ENCODE measurements at regions not wholly inside any gene's neighbourhood (a gene's known extent, or its start where the extent isn't known, plus 50 kb on each side); places are given as distances from the start of the nearest gene placed in this dataset.

DNA sequence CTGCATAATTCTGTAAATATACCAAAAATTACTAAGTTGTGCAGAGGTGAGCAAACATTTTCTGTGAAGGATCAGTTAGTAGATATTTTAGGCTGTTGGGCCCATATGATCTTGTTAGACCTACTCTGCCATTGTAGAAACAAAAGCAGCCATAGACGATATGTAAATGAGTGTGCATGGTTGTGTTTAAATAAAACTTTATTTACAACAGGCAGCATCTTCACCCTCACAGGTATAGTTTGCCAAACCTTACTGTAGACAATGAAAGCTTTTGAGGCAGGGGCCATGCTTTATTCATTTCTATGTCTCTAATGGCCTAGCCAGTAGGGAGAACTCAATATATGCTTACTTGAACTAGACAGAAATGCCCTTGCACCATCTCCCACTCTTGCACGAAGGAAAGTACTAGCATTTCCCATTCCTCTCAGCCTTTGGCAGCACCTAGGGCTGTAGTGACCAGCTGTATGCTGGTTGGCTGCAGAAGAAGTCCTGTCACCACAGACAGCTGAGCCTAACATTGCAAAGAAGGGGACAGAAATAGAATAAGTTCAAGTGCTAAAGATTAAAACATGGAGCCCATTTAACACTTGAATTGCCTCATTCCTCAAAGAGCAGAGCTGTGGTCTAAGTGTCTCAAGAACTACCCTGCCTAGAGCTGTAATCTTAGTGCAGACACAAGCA is 305.1 kb upstream of the MGAT5 start:
- no peak for DNase-seq

DNA sequence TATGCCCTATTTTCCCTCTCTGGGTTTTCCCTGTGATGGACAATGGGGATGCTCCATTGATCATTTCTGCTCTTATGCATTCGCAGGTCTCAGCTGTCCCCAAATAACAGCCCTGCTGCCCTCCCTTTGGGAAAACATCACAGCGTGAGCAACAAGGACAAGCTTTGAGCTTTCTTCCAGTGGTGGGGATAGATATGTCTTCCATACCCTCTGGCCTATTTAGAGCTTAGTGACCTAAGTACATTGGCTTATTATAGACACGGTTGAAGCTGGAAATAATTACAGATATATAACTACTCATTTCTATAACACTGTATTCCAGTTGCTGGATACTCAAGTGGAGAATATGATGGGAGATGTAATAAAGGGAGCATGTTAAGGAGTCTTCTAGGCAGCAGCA is 304.3 kb upstream of the MGAT5 start:
- DNase-seq: no peak

DNA sequence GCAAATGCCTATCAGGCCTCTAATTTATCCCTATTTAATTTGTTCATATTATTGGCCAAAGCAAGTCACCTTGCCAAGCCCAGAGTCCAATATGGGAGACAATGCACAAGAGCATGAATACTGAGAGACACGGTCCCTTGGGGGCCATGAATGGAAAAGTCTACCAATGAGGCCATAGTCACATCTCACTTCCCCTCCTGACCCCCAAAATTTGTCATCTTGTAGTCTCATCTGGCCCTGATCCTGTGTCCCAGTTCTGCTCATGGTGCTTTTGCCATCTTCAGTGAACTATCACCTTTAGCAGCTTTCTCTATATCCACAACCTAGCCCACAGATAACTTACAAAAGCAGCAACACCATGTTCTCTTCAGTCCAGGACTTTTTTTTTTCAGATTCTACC is 302.7 kb upstream of the MGAT5 start:
- DNase-seq: no peak

DNA sequence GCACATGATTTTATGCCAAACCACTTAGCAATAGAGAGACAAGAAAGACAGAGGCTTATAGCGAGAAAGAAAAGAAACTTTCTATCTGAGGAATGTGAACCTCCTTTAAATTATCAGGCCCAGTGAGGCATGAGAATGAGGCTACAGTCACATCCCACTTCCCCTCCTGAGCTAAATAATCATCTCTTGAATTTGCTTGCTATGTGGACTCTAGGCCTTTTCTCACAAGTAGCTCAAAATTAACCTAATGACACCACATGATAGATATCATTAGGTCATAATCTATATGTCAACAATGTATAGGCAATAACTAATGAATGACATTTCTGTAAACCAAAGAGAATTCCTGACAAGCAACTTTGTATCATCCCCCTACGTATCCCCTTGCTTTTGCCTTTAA is 301.5 kb upstream of the MGAT5 start:
- no peak for DNase-seq

DNA sequence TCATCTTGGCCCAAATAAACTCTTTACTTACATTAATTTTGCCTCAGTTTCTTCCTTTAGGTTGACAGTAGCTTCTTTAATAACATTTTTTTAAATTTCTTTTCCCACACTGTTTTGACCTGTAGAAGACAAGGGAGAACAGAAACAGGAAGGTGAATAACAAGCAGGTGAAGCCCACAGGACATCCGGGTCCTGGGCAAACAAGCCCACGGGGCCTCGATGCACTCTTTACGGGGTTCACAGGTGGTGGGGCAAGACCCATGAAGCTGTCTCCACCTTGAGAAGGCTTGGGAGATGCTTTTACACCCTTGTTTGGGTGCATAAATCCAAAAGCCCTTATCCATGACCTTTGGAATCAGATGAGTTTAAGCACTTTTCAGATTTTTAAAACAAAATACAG is 301.0 kb upstream of the MGAT5 start:
- no peak for DNase-seq

DNA sequence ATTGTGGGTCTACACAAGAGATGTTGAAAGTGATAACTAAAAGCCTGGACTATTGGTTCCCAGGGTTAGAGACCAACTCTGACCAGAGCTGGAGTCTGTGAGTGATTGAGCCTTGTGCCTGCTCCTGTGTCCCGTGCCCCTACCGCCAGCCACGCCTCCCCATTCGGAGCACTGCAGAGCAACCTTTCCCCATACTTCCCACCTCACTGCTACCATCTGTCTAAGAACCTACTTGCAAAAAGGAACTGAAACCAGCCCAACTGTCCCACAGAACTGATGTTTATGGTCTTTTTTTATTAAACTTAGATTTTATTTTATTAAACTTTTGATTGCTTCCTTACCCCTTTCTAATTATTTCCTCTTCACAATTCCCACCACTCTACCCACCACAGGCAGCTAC is 300.3 kb upstream of the MGAT5 start:
- no peak for DNase-seq

DNA sequence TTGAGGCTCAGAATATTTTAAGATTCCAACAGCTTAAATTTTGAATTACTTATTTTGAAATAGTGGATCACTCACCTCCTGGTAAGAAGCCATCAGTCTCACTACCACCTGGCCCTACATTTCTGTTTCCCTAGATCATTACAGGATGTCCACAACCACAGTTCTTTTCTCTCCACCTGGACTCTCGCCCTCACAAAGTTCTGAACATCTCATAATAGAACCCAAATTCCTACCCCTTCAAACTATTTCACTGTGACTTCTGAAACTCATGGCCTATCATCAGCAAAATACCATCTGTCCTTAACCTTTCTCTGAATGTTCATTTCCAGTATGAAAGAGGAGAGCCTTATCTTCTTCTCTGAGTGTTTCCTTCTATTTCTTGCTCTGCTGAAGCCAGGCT is 299.2 kb upstream of the MGAT5 start:
- DNase-seq: no peak

DNA sequence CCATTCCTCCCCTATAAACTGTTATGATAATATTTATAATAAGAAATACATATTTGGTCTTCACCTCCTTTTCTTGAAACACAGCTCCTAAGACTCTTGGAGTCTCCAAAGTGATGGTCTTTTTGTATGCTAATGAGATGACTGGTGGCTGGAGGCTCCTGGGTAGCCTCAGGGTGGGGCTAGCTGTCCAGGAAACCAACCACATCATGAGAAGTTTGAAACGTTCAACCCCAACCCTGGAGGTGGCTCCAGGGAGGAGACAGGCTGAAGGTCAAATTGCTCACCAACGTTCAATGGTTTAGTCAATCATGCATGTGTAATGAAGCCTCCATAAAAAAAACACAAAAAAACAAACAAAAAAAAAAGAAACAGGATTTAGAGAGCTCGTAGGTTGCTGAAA is 298.7 kb upstream of the MGAT5 start:
- DNase-seq: no peak

DNA sequence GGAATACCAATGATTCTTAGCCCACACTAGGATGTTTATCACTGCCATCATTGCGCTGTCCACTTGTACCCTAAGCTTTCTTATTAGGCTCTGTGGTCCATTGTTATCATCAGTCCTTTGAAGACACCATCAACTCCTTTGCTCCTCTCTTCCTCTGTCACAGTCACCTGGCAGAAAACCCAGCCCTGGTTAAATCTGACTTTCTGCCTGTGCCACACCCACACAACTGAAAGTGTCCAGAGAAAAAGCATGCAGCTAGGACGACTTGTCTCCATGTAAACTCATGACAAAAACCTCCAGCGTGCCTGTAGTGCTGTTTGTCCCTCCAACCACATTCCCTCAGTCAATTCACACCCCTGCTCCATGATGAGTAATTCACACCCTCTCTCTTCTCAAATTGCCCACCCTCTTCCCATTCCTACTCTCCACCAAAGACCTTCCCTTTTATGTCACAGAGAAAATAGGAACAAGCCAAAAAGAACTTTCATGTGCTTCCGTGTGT is 297.4 kb upstream of the MGAT5 start:
- no peak for DNase-seq

DNA sequence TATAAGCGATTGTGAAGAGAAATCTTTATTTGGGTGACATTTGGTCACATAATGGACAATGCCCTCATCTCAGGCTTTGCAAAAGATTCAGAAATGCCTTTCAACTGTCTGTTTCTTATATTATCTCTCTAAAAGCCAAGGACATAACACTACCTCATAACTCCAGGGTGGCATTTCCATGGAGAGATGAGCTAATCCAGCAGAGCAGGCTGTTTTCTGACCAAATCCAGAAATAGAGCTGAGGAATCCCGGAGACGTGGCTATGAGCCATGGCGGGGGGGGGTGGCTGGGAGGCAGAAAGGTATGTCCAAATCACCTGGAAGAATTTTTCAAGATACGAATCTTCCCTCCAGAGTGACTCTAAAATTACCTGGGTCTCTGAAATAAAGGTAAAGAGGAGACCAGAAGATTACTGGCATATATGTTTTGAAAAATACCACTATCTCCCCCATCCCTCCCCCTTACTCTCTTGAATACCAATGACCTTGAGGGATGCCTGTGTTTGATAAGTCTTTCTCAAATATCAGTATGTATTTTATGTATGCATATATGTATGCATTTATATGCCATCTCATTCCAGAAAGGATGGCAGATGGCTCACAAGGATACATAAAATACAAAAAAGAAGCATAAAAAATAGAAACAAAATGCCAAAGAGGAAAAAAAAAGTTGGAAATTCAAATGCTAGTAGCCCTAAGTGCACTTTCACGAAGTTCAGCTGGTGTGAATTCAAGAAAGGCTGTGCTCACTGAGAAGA is 296.0 kb upstream of the MGAT5 start:
- no peak for DNase-seq

DNA sequence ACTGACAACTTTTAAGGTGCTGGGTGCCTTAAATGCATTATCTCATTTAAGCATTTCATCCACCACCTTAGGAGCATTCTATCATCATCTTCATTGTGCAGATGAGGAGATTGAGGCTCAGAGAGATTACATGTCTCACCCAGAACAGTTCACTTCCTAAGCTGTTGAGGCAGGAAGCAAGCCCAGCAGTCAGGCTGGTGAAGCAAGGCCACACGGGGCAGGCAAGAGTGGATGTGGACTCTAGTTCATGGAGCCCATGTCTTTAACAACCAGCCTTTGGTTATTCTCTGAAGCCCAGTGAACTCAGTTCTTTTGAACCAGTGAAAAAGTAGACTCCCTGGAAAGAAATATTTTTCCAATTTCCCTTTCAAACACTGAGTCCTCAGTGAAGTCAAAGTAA is 294.8 kb upstream of the MGAT5 start:
- DNase-seq: no peak

DNA sequence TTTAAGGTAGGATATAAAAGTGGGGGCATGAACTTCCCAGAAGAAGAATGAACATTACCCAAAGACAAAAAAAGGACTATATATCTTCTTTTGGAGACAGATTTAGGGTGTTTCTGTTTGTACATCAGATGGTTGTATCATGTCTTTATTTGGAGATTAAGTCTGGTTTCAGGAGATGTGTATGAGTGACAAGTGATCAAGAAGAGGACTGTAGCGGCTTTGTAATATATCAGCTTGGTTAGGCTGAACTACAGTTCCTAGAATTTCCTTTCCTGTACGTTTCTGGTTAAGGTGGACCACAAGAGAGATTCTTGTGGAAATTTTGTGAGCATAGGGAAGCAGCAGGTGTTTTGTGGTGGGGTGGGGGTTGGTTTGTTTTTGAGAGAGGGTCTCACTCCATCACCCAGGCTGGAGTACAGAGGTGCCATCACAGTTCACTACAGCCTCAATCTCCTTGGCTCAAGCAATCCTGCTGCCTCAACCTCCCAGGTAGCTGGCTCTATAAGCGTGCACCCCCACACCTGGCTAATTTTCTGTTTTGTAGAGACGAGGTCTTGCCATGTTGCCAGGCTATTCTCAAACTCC is 287.1 kb upstream of the MGAT5 start:
- DNase-seq: no peak

DNA sequence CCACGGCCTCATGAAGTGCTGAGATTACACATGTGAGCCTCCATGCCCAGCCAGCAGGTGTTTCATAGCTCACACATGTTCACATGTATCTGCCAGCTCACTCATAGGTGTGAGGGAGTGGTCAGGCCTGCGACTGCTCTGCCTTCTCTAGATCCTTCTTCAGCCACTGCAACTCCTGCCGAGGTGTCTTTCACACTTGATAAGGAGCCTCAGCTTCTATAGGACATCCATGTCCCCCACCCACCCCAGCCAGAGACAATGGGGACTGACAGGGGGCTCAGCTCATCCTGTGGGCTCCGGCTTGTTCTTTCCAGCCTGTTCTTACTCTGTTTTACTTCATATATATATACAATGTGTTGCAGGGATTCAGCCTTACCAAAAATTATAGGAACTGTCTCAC is 286.5 kb upstream of the MGAT5 start:
- DNase-seq: no peak

DNA sequence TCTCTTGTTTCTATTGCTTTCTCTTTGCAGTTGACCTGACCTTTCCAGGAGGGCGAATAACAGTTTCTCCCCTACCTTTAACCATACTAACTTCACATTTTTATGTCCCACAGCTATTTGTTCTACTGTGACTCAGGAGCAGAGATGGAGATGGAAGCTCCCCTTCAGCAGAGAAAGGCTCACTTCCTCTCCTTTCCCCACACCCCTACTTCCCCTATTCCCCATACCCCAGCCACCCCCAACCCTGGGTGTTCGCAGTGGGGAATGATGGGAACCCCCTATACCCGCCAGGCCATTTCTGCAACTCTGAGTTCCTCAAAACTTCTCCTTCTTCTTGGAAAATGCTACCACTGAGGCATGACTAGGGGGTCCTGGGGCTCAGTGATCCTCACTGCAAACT is 285.4 kb upstream of the MGAT5 start:
- DNase-seq: no peak

DNA sequence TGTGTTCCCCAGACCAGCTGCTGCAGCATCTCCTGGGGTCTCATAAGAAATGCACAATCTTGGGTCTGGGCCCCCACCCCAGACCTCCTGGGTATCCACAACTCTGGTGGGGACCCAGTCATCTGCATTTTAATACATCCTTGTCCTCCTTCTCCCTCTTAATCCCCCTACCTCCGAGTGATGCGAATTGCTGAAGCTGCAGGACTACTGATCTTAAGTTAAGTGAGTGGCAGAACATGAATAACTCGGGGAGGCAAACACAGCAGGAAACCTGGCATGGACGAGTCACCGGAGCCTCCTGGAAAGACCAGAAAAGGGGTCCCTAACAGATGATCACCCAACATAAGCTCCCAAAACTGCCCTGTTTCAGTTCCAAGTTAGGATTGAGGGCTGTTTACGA is 283.2 kb upstream of the MGAT5 start:
- no peak for DNase-seq

DNA sequence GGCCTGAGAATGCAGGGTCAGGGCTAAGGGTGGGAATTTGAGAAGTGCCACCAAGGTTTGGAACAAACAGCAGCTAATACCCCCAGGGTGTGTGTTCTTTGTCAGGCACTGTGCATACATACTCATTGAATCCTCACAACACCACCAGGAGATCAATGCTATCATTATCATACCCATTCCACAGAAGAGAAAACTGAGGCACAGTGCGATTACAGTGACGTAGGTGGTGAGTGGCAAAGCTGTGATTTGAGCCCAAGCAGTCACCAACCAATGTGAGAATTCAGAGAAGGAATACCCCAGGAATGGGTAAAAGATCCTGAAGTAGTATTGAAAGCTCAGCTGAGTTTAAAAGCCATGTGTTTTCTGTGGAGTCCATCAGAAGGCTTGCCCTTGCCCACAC is 281.6 kb upstream of the MGAT5 start:
- DNase-seq: no peak

DNA sequence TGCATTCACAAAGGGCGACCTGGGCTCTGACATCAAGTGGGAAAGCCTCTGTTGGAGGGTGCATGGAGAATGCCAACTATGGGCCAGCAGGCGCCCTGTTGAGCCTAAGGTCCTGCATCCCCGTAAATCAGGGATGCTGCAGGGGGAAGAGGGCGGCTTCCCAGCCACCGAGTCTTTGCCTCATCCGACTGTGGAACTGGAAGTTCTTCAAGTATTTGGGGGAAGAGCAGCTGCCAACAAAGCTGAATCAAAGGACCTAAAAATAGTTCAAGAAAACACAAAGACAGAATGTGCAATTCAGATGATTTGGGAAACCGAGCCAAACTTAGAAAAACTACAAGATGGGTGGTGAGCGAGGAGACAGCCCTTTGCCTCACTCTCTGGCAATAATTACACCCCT is 281.1 kb upstream of the MGAT5 start:
- no peak for DNase-seq

DNA sequence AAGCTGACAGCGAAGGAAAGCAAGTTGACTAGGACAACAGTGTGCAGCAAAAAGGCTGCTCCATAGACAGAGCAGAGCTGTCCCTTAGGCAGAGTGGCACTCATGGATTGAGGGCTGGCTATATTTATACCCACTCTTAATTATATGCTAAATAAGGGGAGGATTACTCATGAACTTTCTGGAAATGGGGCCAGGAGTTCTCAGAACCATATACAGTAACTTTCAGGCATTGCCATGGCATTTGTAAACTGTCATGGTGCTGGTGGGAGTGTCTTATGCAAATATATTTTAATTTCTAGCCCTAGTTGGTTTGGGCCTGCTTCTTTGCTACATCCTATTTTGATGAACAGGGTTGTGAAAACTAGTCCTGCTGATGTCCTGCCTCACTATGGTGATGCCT is 279.5 kb upstream of the MGAT5 start:
- DNase-seq: no peak

DNA sequence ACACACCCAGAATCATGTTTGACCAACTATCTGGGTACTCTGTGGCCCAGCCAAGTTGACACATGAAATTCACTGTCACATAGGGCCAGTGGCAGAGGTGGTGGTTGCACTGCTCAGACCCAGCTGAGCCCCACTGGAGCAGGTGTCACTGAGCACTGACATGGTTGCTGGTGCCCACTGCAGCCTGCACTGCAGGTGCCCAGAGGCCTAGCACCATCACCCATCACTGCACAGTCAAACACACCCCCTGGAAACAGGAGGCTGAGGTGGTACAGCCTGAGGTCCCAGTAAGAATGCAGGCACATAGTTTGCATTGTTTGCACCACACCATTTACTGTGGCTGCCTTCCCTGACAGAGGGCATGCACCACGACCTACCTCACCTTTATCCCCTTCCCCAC is 278.7 kb upstream of the MGAT5 start:
- DNase-seq: no peak

DNA sequence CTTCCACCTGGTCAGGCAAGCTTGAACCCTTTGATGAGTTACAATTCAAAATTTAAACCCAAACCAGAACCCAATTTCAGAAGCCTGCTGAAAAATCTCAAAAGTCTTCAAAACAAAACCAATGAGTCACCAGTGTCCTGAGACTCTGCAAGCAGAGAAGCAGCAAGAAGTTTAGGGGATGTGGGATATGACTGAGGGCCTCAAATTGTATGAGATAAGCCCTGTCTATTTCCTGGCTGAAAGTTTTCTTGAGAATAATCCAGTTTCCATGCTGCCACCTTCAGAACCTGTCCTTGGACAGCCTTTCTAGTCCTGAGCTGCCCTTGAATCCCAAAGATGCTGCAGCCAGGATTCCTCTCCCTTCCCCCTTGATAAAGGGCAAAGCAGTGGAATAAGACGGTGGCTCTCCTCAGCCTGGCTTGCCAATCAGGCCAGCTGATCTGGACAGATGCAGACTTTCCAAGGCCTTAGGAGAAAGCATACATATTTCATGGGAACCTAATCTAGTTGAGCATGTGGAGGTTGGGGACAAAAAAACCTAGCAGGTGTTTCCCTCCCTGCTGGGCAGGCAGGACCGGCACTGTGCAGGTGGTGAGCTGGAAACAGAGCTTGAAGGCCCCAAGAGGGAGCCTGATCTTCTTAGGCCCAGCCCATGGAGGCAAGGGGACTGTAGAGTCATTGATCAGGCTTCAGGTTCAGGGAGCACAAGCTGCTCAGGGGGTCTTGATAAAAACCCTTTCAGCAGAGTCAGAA is 278.0 kb upstream of the MGAT5 start:
- DNase-seq: no peak

DNA sequence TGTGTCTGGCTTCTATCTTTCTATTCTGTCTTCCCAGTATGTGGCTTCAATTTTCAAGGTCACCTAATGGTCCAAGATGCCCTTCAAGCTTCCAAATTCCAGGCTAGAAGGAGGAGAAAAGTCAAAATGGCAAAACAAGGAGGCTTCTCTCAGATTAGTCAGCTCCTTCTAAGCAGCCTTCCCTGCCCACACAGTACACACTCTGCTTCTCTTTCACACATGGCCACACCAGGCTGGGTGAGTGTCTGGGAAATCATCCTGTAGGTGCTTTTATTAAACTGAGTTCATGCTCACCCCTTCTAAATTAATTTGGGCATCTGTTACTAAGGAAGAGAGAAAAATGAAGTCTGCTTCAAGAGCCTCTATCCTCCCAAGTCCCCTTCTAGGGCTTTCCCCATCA is 277.2 kb upstream of the MGAT5 start:
- no peak for DNase-seq

DNA sequence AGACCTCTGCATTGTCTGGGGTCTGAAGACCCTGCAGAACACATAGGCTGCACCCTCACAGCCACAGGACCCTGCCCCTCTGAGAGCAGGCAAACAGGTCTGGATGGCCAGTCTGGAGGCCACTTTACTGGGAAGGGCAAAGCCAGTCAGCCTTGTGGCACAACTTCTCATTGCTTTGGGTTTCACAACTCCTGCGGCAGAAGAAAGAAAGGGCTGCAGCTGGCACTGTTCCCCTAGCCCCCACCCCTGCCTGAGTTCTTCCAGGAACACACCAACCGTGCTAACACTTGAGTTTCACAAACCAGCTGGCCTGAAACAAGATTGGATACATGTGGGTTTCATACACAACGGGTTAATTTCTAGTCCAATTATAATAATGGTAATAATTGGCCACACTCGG is 276.5 kb upstream of the MGAT5 start:
- peak; percentile 83 for DNase-seq

DNA sequence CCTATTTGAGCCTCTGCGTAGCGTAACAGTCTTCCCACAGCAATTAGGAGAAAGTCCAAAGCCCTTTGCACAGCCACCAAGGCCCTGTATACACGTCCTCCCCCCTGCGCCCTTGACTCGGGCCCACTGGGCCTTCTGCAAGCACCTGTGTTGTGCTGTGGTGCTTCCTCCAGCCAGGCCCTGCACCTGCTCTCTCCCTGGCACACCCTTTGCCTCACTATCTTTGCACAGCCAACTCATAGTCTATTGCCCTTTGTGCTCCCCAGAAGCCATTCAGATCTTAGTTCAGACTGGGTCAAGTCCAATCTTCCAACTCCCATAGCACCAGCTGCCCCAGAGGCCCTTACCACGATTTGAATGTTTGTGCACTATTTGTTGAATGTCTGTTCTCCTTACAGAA is 271.6 kb upstream of the MGAT5 start:
- no peak for DNase-seq

DNA sequence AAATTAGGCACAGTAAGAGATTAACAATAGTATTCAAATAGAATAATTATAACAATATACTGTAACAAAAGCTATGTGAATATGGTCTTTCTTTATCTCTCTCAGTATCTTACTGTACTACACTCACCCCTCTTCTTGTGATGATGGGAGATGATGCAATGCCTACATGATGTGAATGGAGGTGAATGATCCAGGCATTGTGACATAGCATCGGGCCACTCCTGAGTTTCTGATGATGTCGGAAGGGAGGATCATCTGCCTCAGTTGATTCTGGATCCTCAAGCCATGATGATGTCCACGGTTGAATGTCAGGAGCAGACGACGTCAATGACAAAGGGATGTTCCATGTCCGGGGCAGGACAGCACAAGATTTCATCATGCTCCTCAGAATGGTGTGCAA is 268.3 kb upstream of the MGAT5 start:
- no peak for DNase-seq
